Fibroblast of skin of left quadriceps (primary cell): ENCODE measurements at regions not wholly inside any gene's neighbourhood (a gene's known extent, or its start where the extent isn't known, plus 50 kb on each side); places are given as distances from the start of the nearest gene placed in this dataset.
A peak's percentile ranks its signal among the peaks of the same experiment; 100 is the strongest.
"Not testable (repeated sequence)": the region's sequence is repeated elsewhere in the genome, so short reads cannot be mapped to it uniquely, and the experiment has no call there.

Experiments used
- DNase-seq, 2 experiments: peaks; one replicate each; pipeline ENCODE4 v3.0.0-alpha.2; 2013; ENCODE audit warnings: low read depth in 2 of 2

DNA sequence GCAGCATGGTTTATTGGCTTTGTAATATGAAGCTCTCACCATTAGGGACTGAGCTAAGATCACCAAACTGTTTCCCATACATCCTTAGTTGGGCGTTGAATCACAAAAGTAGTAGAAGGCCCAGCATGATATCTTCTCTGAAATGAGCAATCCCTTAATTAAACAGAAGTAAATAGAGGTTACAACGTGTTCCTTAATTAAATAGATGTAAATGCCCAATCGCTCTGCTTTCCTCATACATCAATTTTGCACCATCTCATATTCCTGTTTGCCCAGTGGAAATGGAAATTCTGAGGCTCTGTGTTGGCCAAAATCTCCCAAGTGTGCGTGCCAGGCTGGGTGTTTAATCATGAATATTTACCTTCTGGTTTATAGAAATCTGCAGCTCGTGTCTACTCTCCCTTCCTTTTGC, 107.4 kb upstream of the FOXB1 start:
- DNase-seq, result no peak

DNA sequence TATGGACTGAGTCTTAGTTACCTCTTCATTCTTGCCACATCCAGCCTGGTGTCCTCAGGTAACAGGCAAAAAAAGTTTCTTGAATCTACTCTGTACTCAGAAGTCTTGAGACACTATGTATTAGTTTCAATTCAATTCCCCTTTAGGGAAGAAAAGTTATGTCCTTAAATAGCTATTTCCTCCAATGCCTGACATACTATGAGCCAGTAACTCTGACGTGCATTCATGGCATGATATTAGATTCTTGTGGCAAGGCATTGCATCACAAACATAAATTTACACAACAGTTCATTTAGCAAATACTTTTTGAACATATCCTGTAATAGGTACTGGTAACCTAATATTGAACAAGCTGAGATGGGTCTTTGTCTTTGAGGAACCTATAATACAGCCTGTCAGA, 109.3 kb upstream of the FOXB1 start:
- DNase-seq, result no peak

DNA sequence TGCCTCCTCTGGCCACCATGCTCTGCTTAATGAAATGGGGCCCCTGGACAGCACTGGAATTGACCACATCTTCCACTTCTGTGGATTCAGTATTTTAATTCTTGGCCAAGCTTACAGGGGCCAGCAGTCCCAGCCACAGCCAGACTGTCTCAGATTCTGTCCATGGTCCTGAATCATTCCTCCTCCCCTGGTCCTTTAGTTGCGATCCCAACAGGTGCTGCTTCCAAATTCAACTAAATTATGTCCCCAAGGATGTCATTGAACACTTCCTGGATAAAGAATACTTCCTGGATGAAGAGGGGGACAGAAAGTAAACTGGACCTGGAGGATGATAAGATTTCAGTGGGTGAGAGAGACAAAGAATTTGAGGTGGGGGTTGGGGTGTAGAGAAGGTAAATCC, 111.1 kb upstream of the FOXB1 start:
- DNase-seq, result peak in 1 of 2 experiments; percentile 3

DNA sequence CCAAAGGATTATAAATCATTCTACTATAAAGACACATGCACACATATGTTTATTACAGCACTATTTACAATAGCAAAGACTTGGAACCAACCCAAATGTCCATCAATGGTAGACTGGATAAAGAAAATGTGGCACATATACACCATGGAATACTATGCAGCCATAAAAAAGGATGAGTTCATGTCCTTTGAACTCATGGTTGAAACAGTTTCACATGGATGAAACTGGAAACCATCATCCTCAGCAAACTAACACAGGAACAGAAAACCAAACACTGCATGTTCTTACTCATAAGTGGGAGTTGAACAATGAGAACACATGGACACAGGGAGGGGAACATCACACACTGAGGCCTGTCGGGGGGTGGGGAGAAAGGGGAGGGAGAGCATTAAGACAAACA, 116.2 kb upstream of the FOXB1 start:
- DNase-seq, result not testable (repeated sequence)

DNA sequence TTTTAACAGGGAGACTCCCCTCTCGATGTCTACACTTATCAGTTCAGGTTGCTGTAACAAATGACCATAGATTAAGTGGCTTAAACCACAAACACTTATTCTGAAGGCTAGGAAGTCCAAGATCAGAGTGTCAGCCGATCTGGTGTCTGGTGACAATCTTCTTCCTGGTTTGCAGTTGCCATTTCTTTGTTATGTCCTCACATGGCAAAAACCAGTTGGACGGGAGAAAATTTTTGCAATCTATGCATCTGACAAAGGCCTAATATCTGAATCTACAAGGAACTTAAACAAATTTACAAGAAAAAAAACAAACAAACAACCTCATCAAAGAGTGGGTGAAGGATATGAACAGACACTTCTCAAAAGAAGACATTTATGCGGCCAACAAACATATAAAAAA, 116.9 kb upstream of the FOXB1 start:
- no peak for DNase-seq

DNA sequence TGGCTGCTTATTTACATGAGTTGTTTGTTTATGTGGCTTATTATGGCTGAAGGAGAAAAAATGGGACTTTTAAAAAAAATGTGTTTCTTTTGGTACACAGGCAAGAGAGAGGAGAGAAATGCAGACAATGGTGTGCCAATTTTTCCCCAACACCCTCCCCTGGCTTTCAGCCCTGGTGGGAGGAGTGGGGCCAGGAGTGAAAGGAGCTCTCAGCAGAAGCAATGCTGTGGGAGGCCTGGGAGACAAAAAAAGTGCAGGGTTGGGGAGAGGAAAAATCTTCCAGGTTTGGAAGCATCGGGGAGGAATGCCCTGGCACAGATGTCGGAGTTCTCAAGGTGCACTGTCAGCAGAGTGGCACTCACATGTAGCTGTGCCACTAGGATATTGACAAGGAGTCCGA, 117.7 kb upstream of the FOXB1 start:
- DNase-seq, result no peak

DNA sequence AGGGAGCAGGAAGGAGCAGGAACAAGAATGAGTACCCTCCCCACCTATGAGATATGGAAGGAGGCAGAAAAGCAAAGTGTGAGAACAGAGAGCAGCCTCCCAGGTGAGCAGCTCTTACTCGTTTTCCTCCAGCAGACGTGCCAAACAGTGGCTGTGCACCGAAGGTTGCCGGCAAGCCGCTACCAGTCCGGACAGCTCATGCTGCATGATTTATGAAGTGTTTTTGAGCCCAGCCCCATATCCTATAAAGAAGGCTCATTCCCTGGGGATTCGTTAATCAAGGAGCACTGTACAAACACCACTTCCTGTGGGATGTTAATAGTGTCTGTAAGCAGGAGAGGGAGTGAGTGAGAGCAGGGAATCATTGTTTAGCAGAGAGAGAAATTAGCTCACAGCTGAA, 118.3 kb upstream of the FOXB1 start:
- peak; percentile 18 to 20 for DNase-seq

DNA sequence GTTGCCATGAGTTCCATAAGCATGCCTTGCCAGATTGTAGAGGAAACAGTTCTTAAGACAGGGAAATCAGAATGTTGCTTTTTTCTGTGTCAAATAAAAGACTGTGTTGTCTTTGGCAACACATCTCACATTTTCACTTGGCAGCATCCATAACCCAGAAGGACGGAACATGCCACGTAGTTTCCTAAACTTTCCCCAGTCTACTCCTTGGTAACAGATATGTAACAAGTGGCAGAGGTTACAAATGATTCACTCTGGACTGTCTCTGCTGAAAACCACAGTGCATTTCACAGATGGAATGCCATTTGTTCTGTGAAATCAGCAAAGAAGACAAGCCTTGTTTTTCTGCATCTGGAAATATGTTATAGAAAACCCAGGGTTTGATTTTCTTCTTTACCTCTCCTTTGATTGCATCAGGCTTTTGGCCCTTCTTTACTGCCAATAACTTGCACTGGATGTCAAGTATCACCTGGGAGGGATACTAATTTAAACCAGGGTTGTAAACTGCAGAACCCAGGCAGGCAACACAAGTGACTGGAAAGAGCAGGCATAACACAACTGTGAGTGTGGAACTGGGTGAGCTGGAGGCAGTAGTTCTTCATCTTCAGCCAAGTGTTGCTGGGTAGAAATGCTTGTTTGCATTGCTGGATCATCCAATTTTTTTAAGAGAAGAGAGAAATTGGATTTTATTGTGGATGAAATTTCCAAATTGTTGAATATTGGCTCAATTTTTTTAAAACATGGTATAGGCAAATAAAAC, 124.4 kb upstream of the FOXB1 start:
- peak; percentile 18 to 34 for DNase-seq

DNA sequence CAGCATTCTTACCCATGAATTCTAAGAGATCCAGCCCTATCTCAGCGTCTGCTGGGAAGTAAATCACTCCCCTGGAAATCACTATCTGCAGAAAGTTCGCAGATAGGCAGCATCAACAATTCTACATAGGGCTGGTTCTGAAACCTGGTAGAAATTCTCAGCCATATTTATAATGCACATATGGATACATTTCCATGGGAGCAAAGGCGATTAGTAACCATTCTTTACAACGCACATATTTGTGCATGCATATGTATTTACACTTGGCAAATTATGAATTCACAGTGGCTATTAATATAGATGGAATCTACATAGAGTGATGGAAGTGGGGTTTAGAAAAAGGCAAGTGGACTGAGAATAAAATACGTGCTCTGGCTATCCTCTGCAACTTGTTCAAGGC, 128.0 kb upstream of the FOXB1 start:
- DNase-seq, result no peak

DNA sequence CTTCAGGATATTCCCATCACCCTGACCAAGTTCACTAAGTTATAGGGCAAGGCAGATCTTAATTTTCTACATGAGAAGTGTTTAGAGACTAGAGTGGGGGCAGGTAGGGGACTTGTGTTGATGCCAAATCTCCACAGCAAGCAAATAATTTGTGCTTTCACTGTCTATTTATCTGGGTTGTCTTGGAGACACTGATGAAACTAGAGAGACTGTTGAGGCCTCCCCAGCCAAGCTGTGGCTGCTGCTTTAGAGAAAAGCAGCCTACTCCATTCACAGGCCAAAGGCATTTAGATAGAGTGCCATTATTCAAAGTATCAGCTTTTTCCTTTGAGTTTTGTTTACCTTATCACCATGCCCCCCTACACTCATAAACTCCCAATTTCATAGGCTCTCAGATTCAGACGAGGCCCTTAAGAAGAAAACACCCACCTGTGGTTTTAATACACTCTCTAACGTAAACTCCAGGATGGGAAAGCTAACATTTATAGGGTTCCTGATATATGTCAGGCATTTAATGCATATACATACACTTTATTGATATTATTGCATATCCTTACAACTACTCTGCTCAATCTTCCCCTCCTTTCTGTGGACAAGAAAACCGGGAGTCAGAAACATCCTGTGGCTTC, 130.4 kb upstream of the FOXB1 start:
- DNase-seq, result no peak

DNA sequence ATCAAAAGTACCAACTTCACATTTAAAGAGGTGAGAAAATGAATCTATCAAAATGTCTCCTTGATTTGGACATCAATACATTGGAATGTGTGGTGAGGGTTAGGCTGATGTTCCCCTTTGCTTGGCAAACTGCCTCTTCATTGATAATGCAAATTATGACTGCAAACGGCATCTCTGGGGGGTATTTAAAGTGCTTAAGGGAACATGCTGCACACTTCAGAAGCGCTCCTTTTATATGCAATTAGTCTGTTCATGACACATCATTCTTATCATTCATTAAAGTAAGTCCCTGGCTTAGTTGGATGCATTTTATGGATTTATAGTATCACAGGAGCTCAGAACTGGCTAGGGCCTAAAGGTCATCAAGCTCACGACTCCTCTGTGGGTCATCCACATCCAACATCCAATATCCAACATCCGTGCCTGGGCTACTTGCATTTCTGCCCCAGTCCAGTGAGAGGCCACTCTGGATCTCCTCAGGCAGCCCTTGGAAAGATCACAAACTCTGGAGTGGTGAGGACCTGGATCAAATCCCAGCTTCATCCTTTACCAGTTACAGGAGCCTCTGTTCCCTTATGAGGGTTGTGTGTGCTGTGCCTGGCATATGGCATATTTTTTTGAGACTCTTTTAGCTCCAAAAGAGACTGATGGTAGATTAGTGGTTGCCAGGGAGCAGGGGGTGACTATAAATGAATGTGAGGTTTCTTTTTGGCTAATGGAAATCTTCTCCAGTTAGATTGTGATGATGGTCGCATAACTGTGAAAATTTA, 136.8 kb upstream of the FOXB1 start:
- DNase-seq, result no peak

DNA sequence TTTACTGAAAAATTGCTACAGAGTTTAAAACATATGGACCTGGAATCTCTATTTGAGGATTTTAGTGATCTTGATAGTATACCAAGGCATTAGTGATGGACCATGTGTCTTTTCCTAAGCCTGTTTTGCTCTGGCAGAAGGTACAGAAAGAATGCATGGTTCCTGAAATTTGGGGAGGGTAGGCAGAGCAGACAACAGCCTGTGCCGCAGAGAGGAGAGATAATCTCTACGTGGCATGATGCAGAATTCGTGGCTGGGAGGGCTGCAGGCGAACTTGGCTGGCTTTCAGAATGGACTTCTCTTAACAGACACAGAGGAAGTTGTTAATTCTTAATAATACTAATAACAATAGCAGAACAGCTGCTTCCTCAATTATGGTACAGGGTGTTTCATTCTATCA, 137.5 kb upstream of the FOXB1 start:
- no peak for DNase-seq

DNA sequence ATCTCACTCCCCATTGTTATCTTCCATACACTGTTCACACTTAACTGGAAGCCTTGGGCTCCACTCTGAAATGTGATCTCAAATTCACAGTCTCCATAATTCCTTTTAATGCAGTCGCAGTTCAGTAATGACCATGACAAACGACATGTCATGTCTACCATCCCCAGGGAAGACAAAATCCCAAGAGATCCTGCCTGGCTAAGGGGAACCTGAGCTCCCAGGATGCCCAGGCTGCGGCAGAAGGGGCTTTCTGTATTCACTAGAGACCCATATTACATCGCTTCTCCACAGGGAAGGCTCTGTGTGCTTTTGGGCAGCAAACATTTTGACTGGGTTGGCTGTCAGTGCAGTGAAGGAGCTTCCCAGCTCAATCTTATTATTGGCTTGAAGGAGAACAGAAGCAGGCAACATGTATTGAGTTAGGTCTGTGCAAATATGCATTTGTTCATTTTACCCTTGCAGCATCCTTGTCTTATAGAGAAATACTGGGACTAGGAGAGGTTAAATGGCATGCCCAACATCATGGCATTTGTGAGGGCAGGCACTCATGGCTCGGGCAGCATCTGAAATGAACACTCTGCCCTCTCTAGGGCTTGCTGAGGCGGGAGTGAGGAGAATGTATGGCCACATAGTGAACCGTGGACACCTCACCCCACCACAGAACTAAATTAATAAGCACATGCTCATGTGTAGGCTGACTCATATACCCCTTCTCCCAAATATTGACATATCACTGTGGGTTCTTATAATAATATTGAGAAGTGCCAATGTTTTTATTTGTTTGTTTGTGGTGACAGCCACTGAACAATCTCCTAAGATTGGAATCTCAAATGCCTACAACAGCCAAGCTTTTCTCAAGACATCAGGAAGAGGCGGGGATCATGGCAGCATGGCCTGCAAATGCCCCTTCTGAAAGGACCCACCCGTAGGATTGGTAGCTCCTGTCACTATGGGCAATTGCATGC, 141.6 kb upstream of the FOXB1 start:
- DNase-seq, result no peak

DNA sequence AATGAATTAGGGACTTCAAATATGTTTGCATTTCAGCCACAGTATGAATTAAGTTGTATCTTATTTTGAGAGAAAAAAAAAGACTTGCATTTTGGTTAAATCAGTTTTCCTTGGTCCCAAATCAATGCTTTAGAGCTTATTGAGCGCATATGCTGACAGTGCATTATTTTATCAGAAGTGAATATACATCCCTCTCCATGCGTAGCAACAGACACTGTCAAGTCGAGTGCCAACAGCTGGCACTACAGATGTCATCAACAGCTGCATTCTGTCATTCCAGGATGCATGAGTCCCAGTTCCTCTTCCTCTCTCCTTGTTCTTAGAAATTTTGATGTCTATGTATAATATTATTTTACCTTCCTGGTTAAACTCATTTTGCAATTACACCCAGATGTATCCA, 156.1 kb upstream of the FOXB1 start:
- no peak for DNase-seq

DNA sequence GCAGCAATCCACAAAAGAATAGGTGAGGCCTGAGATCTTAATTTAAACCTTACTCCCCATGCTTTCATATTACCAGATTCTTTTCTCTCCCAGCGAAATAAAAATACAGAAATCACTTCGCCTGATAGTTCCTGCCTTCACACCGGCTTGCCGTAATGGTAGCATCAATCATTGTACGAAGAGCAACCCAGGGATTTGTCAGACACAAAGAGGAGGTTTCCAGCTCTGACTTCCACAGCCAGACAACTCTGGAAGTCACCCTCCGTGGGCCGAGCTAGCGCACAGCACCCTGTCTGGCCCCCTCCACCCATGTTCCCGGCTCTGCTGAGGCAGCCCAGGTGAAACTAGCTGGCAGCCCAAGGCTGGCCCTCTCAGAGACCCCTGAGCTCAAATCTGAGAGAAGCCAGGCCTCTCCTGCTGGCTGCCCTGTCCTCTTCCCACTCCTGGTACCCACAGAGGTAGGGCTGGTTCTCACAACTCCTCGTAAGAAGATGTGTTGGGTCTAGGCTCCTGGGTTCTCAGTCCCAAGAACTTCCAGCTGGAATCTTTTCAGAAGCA, 156.9 kb upstream of the BNIP2 start:
- DNase-seq, result no peak

DNA sequence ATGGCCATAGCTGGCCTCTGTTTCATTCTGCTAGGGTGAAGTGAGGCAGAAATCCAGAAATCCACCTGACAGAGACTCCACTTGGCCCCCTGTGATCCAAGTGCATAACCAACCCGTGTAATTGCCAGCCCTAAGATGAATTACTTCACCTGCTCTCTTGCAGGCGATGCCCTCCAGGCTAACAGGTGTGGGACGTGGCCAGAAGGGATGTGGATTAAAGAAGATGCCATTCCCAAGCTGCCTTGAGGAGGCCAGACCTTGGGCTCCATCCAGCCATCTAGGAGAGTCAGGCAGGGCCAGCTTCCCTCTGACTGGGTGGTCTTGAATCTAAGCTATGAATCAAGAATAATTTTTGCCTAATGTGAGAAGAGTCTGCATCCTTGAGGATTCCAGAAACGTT, 154.5 kb upstream of the BNIP2 start:
- DNase-seq, result no peak

DNA sequence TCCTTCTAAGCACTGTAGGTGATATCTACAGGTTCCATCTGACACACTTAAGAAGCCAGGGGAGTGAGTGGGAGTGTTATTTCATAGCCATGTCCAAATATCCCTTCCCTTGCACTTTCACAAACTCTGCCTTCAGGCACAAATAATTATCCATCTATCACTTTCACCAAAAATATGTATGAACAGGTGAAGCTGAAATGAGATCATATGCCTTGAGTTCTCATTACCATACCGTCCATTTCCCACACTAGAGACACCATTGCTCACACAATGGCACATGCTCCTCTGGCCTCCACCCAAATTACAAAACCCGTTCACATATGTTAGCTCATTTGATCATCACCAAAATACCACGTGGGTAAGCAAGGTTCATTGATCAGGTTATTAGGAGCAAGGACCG, 151.9 kb upstream of the BNIP2 start:
- DNase-seq, result no peak

DNA sequence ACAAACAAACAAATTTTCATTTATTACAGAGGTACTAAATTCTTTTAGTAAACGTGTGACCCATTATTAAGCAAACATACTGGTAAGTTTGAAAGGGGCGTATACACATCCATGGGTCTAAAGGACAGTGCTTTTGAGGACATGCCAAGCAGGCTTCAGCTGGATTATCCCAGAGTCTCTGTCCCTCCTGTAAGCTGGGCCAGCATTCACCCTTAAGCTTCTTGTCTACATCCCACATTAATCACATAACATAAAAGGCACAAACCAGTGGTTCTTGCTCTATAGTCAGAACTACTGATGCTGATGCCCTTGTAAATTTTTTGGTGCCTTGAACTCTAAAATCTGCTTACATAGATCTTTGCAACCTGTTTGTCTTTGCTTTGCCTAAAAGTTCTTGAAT, 150.8 kb upstream of the BNIP2 start:
- DNase-seq, result no peak

DNA sequence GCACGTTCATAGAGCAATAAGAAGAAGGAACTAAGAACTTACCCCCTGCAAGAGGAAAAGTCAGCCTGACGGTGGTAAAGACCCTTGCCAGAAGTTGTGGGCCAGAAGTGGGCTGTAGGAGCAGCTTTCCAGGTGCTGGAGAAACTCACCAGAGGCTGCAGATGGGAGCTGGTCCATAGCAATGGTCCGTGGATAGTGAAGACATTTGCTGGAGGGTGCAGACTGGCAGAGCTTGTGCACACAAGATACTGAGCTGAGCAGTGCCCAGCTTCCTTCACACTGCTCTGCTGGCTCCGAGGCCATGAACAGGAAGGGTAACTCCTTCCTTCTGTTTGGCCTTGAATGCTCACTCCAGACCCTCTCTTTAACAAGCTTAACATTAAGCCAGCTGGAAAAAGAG, 149.8 kb upstream of the BNIP2 start:
- no peak for DNase-seq

DNA sequence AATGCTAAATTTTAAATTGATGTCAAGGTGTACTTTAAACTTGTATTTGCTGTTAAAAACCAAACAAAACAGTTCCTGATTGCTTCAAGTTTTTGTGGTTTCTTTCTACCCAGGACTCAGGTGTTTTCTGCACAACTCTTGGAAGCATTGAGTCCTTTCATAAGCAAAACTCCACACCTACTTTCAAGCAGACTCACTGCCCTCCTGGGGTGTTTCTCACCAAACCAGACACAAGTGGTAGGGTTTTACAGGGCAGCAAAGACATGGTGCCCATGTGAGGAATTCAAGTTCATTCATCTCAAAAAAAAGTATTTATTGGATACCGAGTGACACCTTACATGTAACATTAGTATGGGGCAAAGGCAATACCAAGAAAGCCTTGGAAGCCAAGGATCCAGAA, 146.7 kb upstream of the BNIP2 start:
- DNase-seq, result no peak

DNA sequence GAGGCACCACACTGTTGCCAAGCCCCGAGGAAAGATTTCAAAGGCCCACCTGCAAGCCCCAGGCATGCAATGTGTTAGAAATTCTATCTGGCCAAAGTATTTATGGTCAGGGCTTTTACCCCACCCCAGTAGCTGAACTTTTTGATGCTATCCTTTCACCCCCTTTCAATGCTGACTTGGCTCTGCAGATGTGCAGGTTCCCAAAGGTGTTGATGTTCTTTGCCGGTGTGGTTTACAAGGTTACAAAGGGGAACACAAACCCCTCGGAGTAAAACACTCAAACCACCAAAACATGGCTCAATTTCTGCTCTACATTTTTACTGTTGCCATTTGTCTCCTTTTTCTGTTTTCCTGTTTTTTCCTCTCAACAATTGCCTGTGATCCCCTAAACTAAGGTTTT, 145.4 kb upstream of the BNIP2 start:
- DNase-seq, result no peak

DNA sequence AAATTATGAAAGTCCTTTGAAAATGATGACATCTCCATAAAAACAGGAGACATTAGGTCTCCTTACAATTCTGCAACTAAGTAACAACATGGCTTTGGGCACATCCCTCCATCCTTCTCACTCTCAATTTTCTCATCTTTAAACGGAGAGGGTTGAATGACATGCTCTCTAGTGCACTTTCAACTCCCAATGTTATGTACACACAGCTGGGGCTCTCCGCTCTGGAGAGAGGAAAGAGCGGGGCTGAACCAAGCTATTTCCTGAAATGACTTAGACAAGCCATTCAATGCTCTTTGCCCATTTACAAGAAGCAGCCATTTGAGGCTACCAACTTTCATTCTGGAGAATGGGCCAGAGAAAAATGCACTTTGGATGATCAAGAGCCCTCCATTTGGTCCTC, 144.2 kb upstream of the BNIP2 start:
- DNase-seq, result no peak
